ENCODE measurements at regions not wholly inside any gene's neighbourhood (a gene's known extent, or its start where the extent isn't known, plus 50 kb on each side); places are given as distances from the start of the nearest gene placed in this dataset.

DNA sequence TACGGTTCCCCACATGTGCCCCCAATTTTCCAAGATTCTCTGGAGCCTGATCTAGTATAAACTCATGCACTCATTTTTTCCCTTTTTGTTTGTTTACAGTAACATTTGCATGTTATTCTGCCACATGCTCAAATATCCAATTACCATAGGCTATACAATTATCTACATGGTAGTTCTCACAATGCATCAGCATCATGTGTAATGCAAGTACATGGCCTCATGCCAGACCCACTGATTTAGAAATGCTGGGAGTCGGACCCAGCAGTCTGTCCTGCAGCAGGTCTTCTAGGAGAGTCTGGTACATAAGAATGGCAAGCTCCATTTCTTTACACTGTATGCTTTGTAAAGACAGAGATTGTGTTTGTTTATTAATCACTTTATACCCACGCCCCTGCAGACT, 107.7 kb downstream of the CBLN2 start:
- no peaks in the 10 kb centered on the region for H3K79me2 ChIP-seq (ENCODE audit: insufficient read depth, low read length)
- ATAC-seq (no peak), DNase-seq (ENCODE audit: low read depth, low spot score) (no peak)
- POLR2A ChIA-PET: no interaction called here
- BruUV-seq (replicated peaks): no TSS peak
- peaks cover 11 to 18% of the 10 kb centered on the region in 2 experiments; a peak in 3 of 4 replicates for H3K9me3 ChIP-seq (ENCODE audit: control insufficient read depth in 1 of 2, insufficient read depth in 1 of 2, low read depth in 1 of 2, low read length in 2 of 2)
- H3K36me3 ChIP-seq (ENCODE audit: control insufficient read depth in 1 of 2, insufficient read depth in 2 of 2, low read length in 2 of 2): no peaks in the 10 kb centered on the region
- H2AFZ ChIP-seq (ENCODE audit: low read depth, low read length, poor library complexity, severe bottlenecking): no peak overlapping the region
- TF ChIP-seq CEBPB (IDR thresholded peaks at IDR 0.05; ENCODE audit: low read depth): no peak
- TF ChIP-seq ZNF274 (IDR thresholded peaks at IDR 0.05; ENCODE audit: low read depth, low read length): no peak
- no peak for TF ChIP-seq EGR1 (IDR thresholded peaks at IDR 0.05; ENCODE audit: low read depth)
- TF ChIP-seq SIN3A (IDR thresholded peaks at IDR 0.05; ENCODE audit: low read depth): no peak
- TF ChIP-seq YY1 (IDR thresholded peaks at IDR 0.05; ENCODE audit: extremely low read depth, insufficient replicate concordance, low read depth, low read length): no peak
- no peak for TF ChIP-seq TCF7L2 (IDR thresholded peaks at IDR 0.05; ENCODE audit: borderline replicate concordance, extremely low read depth, insufficient read depth, insufficient read length)
- TF ChIP-seq EZH2 (IDR thresholded peaks at IDR 0.05): no peak
- CTCF ChIA-PET: no interaction called here
- H3K4me2 ChIP-seq (ENCODE audit: low read length): no peak overlapping the region
- RAD21 ChIA-PET (ENCODE audit: low non-redundant PET in 1 of 2, low total read pairs in 2 of 2, uncharacterized antibody in 2 of 2, unreplicated experiment in 2 of 2): no interaction called here
- no peaks in the 10 kb centered on the region for H4K20me1 ChIP-seq (ENCODE audit: insufficient read depth)
- no peak overlapping the region for H3K27ac ChIP-seq (ENCODE audit: low read depth, low read length)
- intact Hi-C loops (cut with micrococcal nuclease): no loop called here
- no peaks in the 10 kb centered on the region for H3K9me2 ChIP-seq (ENCODE audit: insufficient read depth)
- H3K9ac ChIP-seq (ENCODE audit: low read length): no peak overlapping the region
- H3K27me3 ChIP-seq (ENCODE audit: insufficient read depth, low read length): no peaks in the 10 kb centered on the region
- no peaks in the 10 kb centered on the region for H3K4me1 ChIP-seq (ENCODE audit: control insufficient read depth in 1 of 2, insufficient read depth in 2 of 2, low read length in 2 of 2)
- H3K4me3 ChIP-seq (replicated peaks in 1 of 2; ENCODE audit: low read depth in 1 of 2, low read length in 2 of 2): no peak overlapping the region

DNA sequence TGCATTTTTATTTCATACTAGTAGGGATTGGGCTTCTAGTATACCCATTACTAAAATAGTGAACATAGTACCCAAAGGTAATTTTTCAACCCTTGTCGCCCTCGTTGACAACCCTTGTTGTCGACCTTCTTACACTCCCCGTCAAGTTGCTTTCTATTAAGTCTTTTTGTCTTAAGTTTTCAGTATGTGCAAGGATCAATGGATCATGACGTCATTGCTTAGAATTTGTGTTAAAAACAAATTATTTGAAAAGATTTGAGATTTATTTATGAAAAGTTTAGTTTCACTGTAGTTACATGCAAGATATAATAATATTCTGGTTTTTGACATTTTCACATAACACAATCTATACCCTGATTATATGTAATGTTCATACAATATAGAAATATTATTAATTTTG, 110.4 kb downstream of the CBLN2 start:
- DNase-seq (ENCODE audit: low read depth, low spot score): no peak
- Histone ChIP-seq H4K20me1 (ENCODE audit: insufficient read depth) (no peaks in the 10 kb centered on the region), H3K4me2 (ENCODE audit: low read length) (no peak overlapping the region), H3K9me2 (ENCODE audit: insufficient read depth) (no peaks in the 10 kb centered on the region), H3K9ac (ENCODE audit: low read length) (no peak overlapping the region), H3K4me1 (ENCODE audit: control insufficient read depth in 1 of 2, insufficient read depth in 2 of 2, low read length in 2 of 2) (no peaks in the 10 kb centered on the region), H2AFZ (ENCODE audit: low read depth, low read length, poor library complexity, severe bottlenecking) (no peak overlapping the region), H3K4me3 (replicated peaks in 1 of 2; ENCODE audit: low read depth in 1 of 2, low read length in 2 of 2) (no peak overlapping the region), H3K27me3 (ENCODE audit: insufficient read depth, low read length) (no peaks in the 10 kb centered on the region), H3K9me3 (ENCODE audit: control insufficient read depth in 1 of 2, insufficient read depth in 1 of 2, low read depth in 1 of 2, low read length in 2 of 2) (peaks cover 6 to 16% of the 10 kb centered on the region in 2 experiments; a peak in 3 of 4 replicates), H3K36me3 (ENCODE audit: control insufficient read depth in 1 of 2, insufficient read depth in 2 of 2, low read length in 2 of 2) (no peaks in the 10 kb centered on the region), H3K79me2 (ENCODE audit: insufficient read depth, low read length) (no peaks in the 10 kb centered on the region), H3K27ac (ENCODE audit: low read depth, low read length) (no peak overlapping the region)
- POLR2A ChIA-PET: no interaction called here
- TF ChIP-seq SRF (IDR thresholded peaks at IDR 0.05; ENCODE audit: low read depth) (no peak), POLR2A (IDR thresholded peaks at IDR 0.05; ENCODE audit: borderline replicate concordance, extremely low read depth, insufficient read depth, insufficient read length) (no peak)
- TF ChIP-seq, protein P1, sequence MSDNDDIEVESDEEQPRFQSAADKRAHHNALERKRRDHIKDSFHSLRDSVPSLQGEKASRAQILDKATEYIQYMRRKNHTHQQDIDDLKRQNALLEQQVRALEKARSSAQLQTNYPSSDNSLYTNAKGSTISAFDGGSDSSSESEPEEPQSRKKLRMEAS (IDR thresholded peaks at IDR 0.05): no peak
- TF ChIP-seq, protein P2, sequence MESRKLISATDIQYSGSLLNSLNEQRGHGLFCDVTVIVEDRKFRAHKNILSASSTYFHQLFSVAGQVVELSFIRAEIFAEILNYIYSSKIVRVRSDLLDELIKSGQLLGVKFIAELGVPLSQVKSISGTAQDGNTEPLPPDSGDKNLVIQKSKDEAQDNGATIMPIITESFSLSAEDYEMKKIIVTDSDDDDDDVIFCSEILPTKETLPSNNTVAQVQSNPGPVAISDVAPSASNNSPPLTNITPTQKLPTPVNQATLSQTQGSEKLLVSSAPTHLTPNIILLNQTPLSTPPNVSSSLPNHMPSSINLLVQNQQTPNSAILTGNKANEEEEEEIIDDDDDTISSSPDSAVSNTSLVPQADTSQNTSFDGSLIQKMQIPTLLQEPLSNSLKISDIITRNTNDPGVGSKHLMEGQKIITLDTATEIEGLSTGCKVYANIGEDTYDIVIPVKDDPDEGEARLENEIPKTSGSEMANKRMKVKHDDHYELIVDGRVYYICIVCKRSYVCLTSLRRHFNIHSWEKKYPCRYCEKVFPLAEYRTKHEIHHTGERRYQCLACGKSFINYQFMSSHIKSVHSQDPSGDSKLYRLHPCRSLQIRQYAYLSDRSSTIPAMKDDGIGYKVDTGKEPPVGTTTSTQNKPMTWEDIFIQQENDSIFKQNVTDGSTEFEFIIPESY (IDR thresholded peaks at IDR 0.05; ENCODE audit: extremely low read depth, insufficient replicate concordance, low read length): no peak
- TF ChIP-seq, protein P3, sequence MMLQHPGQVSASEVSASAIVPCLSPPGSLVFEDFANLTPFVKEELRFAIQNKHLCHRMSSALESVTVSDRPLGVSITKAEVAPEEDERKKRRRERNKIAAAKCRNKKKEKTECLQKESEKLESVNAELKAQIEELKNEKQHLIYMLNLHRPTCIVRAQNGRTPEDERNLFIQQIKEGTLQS (IDR thresholded peaks at IDR 0.05): no peak
- TF ChIP-seq, protein P4, sequence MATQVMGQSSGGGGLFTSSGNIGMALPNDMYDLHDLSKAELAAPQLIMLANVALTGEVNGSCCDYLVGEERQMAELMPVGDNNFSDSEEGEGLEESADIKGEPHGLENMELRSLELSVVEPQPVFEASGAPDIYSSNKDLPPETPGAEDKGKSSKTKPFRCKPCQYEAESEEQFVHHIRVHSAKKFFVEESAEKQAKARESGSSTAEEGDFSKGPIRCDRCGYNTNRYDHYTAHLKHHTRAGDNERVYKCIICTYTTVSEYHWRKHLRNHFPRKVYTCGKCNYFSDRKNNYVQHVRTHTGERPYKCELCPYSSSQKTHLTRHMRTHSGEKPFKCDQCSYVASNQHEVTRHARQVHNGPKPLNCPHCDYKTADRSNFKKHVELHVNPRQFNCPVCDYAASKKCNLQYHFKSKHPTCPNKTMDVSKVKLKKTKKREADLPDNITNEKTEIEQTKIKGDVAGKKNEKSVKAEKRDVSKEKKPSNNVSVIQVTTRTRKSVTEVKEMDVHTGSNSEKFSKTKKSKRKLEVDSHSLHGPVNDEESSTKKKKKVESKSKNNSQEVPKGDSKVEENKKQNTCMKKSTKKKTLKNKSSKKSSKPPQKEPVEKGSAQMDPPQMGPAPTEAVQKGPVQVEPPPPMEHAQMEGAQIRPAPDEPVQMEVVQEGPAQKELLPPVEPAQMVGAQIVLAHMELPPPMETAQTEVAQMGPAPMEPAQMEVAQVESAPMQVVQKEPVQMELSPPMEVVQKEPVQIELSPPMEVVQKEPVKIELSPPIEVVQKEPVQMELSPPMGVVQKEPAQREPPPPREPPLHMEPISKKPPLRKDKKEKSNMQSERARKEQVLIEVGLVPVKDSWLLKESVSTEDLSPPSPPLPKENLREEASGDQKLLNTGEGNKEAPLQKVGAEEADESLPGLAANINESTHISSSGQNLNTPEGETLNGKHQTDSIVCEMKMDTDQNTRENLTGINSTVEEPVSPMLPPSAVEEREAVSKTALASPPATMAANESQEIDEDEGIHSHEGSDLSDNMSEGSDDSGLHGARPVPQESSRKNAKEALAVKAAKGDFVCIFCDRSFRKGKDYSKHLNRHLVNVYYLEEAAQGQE (IDR thresholded peaks at IDR 0.05; ENCODE audit: low read depth): no peak
- intact Hi-C loops (cut with micrococcal nuclease): no loop called here
- ATAC-seq: no peak
- RAD21 ChIA-PET (ENCODE audit: low non-redundant PET in 1 of 2, low total read pairs in 2 of 2, uncharacterized antibody in 2 of 2, unreplicated experiment in 2 of 2): no interaction called here
- no TSS peak for BruUV-seq (replicated peaks)
- CTCF ChIA-PET: no interaction called here

All from HCT116 (cell line).